ENCODE measurements at regions not wholly inside any gene's neighbourhood (a gene's known extent, or its start where the extent isn't known, plus 50 kb on each side); places are given as distances from the start of the nearest gene placed in this dataset.

DNA sequence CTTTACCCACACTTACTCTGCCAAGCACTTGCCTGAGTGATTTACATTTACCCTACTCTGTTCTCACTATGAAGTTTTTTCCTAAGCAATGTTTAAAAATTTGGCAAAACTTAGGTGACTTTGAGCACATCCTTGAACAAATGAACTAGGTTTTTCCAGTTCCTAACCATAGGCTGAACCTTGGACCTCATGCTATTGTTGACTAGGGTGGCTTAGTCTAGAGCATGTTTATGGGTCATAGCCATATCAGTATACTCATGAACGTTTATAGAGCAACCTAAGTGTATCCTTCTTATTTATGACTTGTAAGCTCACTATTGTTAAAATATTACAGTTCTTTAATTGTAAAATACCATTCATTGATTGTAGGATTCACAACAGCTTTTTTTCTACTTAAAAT, 85.0 kb upstream of the KRR1 start:
- H3K27ac ChIP-seq: no peak overlapping the region

DNA sequence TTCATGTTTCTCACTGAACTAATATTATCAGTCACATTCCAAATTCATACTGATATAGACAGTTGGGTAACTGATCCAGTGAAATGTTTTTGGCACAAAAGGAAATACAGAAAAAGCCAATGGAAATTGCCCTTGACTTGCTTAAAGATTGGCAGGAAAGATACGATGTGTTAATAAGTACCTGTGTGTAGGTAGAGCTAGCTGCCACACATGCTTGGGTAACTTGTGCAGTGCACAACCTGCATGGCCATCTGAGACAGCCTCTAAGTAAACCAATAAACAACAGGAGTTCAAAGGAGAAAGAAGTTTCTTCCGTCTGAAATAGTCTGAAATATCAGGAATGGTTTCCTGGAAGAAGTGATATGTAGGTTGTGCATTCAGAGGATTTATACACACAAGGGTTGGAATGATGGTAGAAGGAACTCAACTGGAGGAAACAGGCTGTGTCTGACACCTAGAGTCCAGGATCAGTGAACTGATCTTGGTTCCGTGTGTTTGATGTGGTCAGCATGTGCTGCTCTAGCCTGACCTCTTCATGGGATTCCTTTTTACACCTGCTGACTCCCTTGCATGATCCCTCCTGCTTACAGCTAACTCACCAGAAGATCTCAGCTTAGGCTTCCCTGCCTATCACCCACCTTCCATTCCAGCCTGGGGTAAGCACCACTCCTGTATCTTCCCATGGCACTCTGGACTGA, 81.4 kb upstream of the KRR1 start:
- no peak overlapping the region for H3K27ac ChIP-seq
- no peak for DNase-seq (ENCODE audit: low read depth, low spot score)

More for the DNA sequence above, 85.0 kb upstream of the KRR1 start:
- DNase-seq (ENCODE audit: low read depth, low spot score): no peak

DNA sequence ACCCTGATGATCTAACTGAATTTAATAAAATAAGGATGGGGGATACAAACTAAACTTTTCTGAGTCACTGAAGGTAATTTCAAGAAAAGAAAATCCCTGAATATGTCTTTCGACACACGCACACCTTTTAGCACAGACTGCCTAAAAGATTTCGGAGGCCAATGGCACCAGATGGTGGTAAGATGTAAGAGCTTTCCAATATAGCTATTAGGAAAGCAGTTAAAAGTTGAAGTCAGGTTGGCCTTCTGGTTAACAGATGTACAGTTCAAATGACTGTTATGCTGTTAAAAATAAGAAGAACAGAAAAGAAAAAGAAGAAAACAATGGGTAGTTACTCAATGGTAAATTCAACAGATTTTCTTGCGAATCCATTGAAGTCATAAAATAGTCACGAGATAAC, 80.7 kb upstream of the KRR1 start:
- no peak for DNase-seq (ENCODE audit: low read depth, low spot score)
- no peak overlapping the region for H3K27ac ChIP-seq

DNA sequence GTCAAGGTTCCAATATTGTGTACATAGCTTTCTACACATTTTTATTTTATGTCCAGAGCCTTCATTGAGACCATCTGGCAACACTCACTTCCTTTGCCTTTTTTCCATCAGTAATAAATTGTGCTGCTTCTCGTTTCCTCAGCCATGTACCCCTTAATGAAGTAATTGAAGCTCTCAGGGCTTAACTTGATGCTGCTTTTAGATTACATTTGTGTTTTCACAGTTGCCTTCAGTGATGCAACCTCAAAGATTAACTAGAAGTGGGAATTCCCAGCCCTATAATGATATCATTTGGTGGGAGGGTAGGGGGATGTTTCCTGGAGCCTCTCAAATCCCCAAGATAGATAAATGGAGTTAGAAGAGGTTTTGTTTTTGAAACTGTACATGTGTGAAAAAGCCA, 80.2 kb upstream of the KRR1 start:
- DNase-seq (ENCODE audit: low read depth, low spot score): no peak
- no peak overlapping the region for H3K27ac ChIP-seq

DNA sequence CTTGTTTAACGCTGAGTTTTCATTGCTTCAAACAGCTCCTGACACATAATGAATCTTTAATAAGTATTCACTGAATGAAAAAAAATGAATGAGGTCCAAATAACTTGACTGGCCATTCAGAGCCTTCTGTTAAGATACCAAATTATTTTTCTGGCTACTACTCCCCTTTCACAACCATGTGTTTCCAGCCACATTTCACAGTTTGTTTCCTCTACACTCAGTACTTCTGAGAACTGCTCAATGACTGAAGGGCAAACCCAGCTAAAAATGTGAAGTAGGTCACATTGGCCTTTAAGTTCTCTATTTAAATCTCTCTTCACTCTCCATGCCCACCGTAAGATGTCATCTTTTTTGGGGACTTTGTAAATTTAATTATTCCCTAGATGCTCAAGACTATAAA, 78.4 kb upstream of the KRR1 start:
- no peak for DNase-seq (ENCODE audit: low read depth, low spot score)

GRCh38 chr12:75587340-75588106, 76.1 kb upstream of the KRR1 start:
- H3K27ac ChIP-seq: no peak overlapping the region
- DNase-seq (ENCODE audit: low read depth, low spot score): no peak

More for the DNA sequence above, 78.4 kb upstream of the KRR1 start:
- no peak overlapping the region for H3K27ac ChIP-seq

- DNase-seq (ENCODE audit: low read depth, low spot score): peak; percentile 16
- H3K27ac ChIP-seq: peak overlapping the region; percentile 22
These were observed 73.9 kb upstream of the KRR1 start for GRCh38 chr12:75585330-75585729.

GRCh38 chr12:75583355-75583754, 71.9 kb upstream of the KRR1 start:
- DNase-seq (ENCODE audit: low read depth, low spot score): no peak
- H3K27ac ChIP-seq: no peak overlapping the region

- no peak overlapping the region for H3K27ac ChIP-seq
- no peak for DNase-seq (ENCODE audit: low read depth, low spot score)
These were observed 70.1 kb upstream of the KRR1 start for GRCh38 chr12:75581515-75581914.

DNA sequence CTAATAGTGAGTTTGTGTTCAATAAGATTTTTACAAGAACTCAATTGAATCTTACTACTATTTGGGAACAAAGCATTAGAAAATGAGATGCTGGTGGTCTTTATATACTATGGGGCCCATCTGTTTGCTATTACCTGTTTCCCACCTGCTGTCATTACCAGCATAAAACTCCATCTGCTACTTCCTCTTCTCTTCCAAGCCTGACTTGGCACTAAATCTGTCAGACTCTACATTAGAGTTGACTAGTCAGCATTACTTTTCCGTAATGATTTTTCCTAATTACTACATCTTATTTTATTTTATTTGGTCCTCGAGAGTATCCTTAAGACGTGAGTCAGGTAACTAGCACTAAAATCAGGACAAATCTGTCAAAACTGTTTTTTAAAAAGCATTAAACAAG, 68.1 kb upstream of the KRR1 start:
- DNase-seq (ENCODE audit: low read depth, low spot score): no peak
- no peak overlapping the region for H3K27ac ChIP-seq

- DNase-seq (ENCODE audit: low read depth, low spot score): no peak
- H3K27ac ChIP-seq: no peak overlapping the region
These were observed 67.1 kb upstream of the KRR1 start for GRCh38 chr12:75578546-75578945.

GRCh38 chr12:75577812-75578211, 66.4 kb upstream of the KRR1 start:
- no peak for DNase-seq (ENCODE audit: low read depth, low spot score)
- H3K27ac ChIP-seq: no peak overlapping the region

DNA sequence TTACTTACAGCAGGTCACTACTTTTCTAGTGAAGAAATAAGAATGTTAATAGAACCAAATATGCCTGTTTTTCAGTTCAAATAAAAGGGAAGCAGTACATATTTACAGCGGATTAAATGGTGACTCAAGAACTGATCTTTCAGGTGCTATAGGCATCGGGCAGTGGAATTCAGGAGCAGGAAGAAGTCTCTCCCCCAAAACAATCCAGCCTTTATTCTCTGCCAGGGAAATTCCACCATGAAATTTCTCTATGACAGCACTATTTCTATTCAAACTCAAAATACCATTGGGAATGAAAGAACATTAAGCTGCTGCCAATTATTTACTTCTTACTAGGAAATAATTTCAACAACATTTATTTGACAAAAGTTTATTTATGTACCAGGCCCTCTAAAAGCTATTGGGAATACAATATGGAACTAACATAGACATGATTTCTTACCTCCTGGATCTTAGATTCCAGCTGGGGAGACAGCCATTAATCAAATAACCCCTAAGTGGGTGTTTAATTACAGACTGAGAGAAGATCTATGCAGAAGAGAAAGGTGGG, 60.3 kb upstream of the KRR1 start:
- H3K27ac ChIP-seq: no peak overlapping the region
- DNase-seq (ENCODE audit: low read depth, low spot score): no peak

GRCh38 chr12:75571204-75571603, 59.8 kb upstream of the KRR1 start:
- no peak overlapping the region for H3K27ac ChIP-seq
- no peak for DNase-seq (ENCODE audit: low read depth, low spot score)

DNA sequence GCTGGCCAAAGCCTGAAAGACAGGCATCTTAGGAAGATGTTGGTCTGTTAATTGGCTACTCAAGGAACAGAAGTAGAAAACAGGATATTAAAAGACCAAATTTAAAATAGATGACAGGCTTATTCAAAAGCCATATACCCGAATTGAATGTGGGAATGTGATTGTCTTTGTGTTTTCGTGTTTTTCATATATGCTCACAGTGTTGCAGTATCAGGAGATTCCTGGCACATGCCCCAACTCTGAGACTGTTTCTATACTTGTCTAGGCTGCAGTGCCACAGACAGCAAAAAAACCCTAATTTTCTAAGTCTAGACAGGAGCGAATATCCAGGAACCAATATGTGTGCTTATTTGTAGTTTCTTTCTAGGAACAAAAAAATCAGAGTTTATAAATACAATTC, 57.4 kb upstream of the KRR1 start:
- DNase-seq (ENCODE audit: low read depth, low spot score): no peak
- no peak overlapping the region for H3K27ac ChIP-seq

DNA sequence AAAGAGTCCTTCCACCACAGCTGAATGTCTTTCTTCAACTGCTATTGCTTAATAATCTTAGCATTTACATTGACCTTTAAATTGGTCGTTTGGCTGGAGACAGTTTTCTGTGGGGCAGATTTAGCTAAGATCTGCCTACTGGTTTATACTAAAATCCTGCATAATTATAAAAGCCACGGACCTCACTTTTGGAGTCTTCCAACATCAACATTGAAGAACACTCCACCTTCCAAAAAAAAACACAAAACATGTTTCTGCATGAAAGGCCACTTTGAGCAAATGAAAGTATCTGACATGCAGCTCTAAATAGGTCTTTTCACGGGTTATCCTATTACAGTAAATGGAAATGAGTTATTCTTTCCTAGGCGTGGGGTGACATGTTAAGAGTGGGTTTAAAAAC, 57.0 kb upstream of the KRR1 start:
- H3K27ac ChIP-seq: no peak overlapping the region
- no peak for DNase-seq (ENCODE audit: low read depth, low spot score)

GRCh38 chr12:75565795-75566194, 54.4 kb upstream of the KRR1 start:
- no peak for DNase-seq (ENCODE audit: low read depth, low spot score)
- no peak overlapping the region for H3K27ac ChIP-seq

DNA sequence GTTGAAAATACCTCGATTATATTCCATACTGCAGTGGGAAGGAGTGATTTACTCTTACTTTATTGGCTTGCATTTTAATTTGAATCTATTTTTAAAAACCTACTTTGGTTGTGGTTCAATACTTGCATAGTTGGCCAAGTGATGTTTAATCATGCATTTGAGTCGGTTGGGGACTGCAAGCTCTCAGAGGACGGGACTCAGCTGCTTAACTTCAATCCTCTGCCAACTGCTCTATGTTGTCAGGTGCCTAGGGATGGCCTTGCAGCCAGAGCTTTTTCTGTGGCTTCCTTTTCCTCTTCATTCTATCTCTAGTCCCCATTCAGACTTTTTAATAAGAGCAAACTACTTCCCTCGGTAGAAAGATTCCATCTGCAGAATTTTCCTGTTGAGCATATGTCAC, 53.4 kb upstream of the KRR1 start:
- no peak for DNase-seq (ENCODE audit: low read depth, low spot score)
- no peak overlapping the region for H3K27ac ChIP-seq

DNA sequence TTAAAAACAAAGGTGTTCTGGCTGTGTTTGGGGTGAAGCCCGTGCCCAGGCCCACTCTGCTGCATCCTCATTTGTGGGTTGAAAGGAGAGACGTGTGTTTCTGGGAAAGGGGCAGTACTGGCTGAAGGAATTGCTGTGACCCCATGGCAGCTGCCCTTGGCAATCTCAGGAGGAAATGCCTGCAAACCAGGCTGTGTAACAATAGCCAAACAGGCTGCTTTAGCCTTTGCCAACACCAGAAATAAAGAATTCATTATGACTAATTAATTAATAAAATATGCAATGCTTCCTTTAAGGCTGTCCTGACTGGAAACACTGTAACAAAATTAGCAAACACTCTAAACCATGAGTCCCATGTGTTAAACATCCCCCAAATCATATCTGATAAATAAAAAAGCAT, 53.0 kb upstream of the KRR1 start:
- no peak for DNase-seq (ENCODE audit: low read depth, low spot score)

DNA sequence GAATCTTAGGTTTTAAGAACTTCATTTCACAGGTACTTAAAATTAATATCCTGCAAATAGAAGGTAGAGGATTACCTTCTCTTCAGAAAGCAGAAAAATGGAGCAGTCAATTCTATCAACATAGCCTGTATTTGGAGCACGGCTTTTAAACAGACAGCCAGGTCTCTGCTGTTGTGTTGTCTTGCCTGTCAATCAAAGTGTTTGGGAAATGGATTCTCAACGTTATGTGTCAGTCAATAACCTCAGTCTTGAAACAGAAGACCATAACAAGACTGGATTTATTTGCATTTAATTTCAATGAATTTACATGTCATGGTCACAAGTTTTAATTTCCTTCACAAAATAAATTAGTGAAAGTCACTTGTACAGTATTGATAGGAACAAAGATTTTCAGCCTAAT, 51.9 kb upstream of the KRR1 start:
- no peak for DNase-seq (ENCODE audit: low read depth, low spot score)
- H3K27ac ChIP-seq: no peak overlapping the region

More for the DNA sequence above, 53.0 kb upstream of the KRR1 start:
- no peak overlapping the region for H3K27ac ChIP-seq

DNA sequence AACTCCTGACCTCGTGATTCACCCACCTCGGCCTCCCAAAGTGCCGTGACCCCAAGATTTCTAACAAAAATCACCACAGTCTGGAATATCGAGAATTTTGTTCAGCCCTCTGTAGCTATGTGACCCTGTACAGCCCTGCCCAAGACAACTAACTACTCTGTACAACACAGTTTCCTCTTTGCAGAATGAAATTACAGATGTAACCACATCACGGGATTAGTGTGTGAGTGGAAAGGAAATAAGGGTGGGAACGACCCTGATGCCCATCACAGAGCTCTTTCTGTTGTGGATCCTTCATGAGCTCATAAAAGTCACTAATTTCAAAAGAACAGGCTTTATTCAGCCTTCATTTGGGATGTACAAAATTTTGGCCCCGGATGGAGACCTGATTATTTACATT, 50.5 kb upstream of the KRR1 start:
- no peak for DNase-seq (ENCODE audit: low read depth, low spot score)
- H3K27ac ChIP-seq: no peak overlapping the region

Data from epithelial cell of prostate (primary cell).